ENCODE measurements at regions not wholly inside any gene's neighbourhood (a gene's known extent, or its start where the extent isn't known, plus 50 kb on each side); places are given as distances from the start of the nearest gene placed in this dataset.

- DNase-seq (ENCODE audit: low read depth): no peak
Measured at GRCh38 chr20:56957737-56958553, 308.5 kb downstream of the BMP7 start.

GRCh38 chr20:56964901-56965300 lies 301.5 kb downstream of the BMP7 start:
- no peak for DNase-seq (ENCODE audit: low read depth)

- DNase-seq (ENCODE audit: low read depth): no peak
Measured at GRCh38 chr20:56967916-56968315, 298.5 kb downstream of the BMP7 start.

DNA sequence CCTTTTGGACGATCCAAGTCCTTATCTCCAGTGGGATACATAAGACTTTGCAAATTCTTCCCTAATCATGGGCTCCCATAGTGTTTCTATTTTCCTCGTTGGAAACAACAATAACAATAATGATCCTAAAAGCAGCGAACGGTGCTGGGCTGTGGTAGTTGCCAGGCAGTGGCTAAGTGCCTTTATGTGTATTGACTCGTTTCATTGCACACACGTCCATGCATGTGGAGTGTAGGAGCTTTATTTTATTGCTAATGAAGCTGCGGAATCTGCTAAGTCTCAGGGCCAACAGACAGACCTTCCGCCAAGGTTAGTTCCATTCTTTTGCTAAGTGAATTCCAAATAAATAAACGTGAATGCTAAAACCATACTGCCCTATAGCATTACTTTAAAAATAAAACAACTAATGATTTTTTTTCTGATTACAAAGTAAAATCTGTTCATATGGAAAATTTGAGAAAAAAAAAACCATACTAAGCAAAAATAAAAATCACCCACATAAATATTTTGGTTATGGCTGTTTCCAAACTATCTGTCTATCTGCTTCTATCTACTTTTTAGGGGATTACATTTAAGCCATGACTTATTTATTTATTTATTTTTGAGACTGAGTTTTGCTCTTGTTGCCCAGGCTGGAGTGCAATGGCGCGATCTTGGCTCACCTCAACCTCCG lies 297.9 kb downstream of the BMP7 start:
- DNase-seq (ENCODE audit: low read depth): no peak

GRCh38 chr20:56974499-56975250 lies 291.8 kb downstream of the BMP7 start:
- DNase-seq (ENCODE audit: low read depth): no peak

DNA sequence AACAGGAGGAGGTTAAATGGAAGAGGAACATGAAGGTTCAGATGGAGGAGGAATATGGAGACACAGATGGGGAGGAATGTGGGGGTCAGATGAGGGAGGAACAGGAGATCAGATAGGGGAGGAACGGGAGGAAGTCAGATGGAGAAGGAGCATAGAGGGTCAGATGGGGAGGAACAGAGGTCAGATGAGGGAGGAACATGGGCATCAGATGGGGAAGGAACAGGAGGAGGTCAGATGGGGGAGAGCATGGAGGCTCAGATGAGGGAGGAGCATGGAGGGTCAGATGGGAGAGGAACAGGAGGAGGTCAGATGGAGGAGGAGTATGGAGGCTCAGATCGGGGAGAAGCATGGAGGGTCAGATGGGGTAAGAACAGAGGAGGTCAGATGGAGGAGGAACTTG lies 290.6 kb downstream of the BMP7 start:
- DNase-seq (ENCODE audit: low read depth): no peak

- no peak for DNase-seq (ENCODE audit: low read depth)
Measured at GRCh38 chr20:56976336-56976735, 290.1 kb downstream of the BMP7 start.

DNA sequence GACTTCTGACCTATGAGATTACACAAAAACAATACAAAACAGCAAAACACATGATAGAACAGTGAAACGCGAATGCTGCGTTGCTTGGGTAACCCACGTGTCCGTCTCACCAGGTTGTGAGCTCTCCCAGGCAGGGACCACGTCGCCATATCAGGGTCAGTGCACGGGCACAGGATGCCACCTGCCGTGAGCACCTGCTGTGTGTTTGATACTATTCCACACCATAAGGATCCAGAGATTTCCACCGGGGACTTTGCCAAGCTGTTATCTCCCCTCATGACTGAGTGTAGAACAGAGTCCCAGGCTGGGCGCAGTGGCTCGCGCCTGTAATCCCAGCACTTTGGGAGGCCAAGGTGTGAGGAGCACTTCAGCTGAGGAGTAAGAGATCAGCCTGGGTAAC lies 288.0 kb downstream of the BMP7 start:
- no peak for DNase-seq (ENCODE audit: low read depth)

DNA sequence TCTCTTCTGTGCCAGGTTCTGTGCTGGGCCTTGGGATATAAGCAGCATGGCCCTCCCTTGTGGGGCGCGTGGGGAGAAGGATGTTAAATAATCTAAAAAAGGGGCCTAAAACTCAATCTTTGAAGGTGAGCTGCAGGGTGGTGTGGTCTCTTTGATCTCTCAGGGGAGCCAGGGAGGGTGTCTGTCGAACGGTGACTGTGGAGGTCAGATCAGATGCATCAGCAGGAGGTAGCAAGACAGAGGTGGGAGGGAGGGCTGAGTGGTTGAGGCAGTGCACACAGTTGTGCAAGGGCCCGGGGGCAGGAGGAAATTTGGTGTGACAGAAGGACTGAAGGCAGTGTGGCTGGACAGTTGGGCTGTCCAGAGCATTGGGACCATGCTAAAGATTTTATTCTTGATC lies 287.3 kb downstream of the BMP7 start:
- no peak for DNase-seq (ENCODE audit: low read depth)

- DNase-seq (ENCODE audit: low read depth): no peak
Measured at GRCh38 chr20:56981301-56981700, 285.1 kb downstream of the BMP7 start.

- DNase-seq (ENCODE audit: low read depth): no peak
Measured at GRCh38 chr20:56983813-56984212, 282.6 kb downstream of the BMP7 start.

- DNase-seq (ENCODE audit: low read depth): no peak
Measured at GRCh38 chr20:56985066-56985685, 281.3 kb downstream of the BMP7 start.

DNA sequence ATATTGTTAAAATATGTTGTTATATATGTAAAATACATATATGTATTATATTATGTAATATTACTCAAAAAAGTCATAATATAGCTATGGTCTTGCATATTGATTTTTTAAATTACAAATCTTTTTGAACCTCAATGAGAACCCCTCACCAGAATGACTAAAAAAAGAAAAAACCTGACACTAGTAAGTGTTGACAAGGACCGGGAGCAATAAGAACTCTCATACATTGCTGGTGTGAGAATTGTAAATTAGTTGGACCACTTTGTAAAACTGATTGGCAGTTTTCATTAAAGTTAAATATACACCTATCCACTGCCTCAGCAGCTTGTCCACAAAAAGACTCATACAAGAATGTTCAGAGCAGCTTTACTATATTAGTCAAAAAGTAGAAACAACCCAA lies 280.0 kb downstream of the BMP7 start:
- DNase-seq (ENCODE audit: low read depth): no peak

DNA sequence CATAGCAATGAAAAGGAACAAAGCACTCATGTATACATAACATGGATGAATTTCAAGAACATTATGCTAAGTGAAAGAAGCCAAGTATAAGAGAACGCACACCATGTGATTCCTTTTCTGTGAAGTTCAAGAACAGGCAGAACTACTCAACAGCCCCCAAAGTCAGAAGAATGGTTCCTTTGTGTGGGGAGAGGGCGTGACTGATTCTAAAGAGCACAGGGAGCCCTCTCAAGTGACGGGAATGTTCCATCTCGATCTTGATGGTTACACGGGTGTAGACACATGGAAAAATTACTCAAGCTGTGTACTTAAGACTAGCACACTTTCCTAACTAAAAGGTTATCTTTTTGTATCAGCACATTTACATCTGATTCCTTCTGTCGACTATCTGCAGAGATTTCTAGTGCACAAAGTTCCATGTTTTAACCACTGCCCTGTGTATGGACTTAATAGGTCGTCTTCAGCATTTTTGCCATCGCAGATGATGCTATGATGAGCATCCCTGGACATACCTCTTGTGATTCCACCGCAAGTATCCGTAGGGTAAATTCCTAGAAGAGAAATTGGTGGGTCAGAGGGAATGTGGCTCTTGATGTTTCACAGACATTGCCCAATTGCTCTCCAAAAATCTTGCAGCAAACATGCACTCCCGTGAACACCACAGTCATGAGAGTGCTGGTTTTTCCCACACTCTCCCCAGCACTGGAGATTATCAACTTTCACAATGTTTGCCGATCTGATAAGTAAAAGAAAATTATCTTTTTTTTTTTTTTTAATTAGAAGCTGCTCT lies 279.3 kb downstream of the BMP7 start:
- no peak for DNase-seq (ENCODE audit: low read depth)

DNA sequence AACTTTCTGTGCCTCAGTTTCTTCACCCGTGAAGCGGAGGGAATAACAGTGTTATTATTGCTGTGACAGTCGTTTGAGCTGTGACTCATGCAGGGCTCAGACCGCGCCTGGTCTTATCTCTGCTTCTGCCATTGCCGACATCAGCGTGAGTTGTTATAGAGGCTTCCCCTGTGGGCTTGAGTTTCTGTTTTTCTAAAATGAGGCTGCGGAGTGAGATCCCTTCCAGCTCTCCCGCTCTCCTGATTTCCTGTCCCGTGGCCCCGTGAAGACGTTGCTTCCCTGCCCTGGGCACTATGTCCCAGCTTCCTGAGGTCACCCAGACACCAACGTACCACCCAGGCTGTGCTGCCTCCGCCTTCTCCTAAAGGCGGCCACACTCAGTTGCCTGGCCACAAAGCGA lies 278.5 kb downstream of the BMP7 start:
- DNase-seq (ENCODE audit: low read depth): no peak

GRCh38 chr20:56988446-56988845 lies 278.0 kb downstream of the BMP7 start:
- DNase-seq (ENCODE audit: low read depth): no peak

DNA sequence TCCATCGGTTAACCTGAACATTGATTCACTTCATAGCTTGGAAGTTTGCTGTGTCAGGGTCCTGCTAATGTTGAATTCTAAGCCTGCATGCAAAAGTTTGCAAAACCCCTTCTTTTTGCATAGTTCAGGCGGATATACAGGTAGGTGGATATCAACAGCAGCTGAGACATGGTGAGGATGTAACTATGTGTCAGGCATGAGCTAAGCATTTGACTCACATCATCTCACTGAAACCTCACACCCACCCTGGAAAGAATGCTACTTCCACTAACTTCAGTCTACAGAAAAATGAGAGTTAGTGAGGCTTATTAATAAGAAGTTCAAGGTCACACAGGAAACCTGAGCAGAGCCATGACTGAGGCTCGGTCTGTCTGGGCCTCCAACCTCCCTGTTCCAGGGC lies 276.9 kb downstream of the BMP7 start:
- DNase-seq (ENCODE audit: low read depth): no peak

GRCh38 chr20:56993020-56993559 lies 273.4 kb downstream of the BMP7 start:
- DNase-seq (ENCODE audit: low read depth): no peak

DNA sequence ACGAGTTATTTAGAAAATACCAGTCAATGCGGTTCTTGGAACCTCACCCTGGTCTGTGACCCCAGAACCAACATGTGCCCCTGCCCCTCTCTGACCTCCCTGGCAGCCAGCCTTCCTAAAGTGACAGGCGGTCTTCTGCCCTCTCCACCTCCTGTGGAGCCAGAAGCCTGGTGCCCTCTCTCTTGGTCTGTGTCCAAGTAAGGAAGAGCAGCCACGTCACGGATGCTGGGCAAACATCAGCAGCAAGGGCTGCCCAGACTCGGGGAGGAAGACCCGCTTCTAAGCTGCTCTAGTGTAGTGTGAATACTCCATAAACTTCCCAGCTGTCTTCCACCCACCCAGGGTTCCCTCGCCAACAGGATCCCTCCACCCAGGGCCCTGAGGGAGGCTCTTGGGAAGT lies 272.4 kb downstream of the BMP7 start:
- DNase-seq (ENCODE audit: low read depth): no peak

- no peak for DNase-seq (ENCODE audit: low read depth)
Measured at GRCh38 chr20:56995149-56995548, 271.3 kb downstream of the BMP7 start.

GRCh38 chr20:56995635-56996075 lies 270.8 kb downstream of the BMP7 start:
- DNase-seq (ENCODE audit: low read depth): no peak
